ENCODE measurements at regions not wholly inside any gene's neighbourhood (a gene's known extent, or its start where the extent isn't known, plus 50 kb on each side); places are given as distances from the start of the nearest gene placed in this dataset.

GRCh38 chr20:57079031-57080005 lies 187.1 kb downstream of the BMP7 start:
- intact Hi-C loops (cut with micrococcal nuclease): loop anchor here (1.0 to 2.0 kb wide), 3 partner anchors 105 to 529 kb away; no protein-coding TSS in a partner anchor
- ChIA-PET POLR2A (interaction anchor here (0.7 kb wide), 1 partner anchor 244 kb away, joined by 4 read pairs; no protein-coding TSS in a partner anchor), CTCF (interaction anchor here (0.6 to 3.2 kb wide), 10 partner anchors 11 to 891 kb away, joined by 3 to 15 read pairs (median 6); no protein-coding TSS in a partner anchor)
- peaks cover 18% of the 10 kb centered on the region for H3K27me3 Mint-ChIP-seq (ENCODE audit: insufficient read depth, unreplicated experiment)
- no peak for DNase-seq (ENCODE audit: unreplicated experiment)
- H3K4me3 Mint-ChIP-seq (ENCODE audit: unreplicated experiment): no peak overlapping the region
- peaks cover 15% of the 10 kb centered on the region for H3K4me1 Mint-ChIP-seq (ENCODE audit: insufficient read depth, unreplicated experiment)
- H3K9me3 Mint-ChIP-seq (ENCODE audit: unreplicated experiment): peaks cover 11% of the 10 kb centered on the region
- BruUV-seq (replicated peaks): no TSS peak
- no peak overlapping the region for H3K27ac Mint-ChIP-seq (ENCODE audit: low read depth, unreplicated experiment)
- H3K36me3 Mint-ChIP-seq (ENCODE audit: insufficient read depth, unreplicated experiment): no peaks in the 10 kb centered on the region
- TF ChIP-seq CTCF (IDR thresholded peaks at IDR 0.05; ENCODE audit: unreplicated experiment): no peak

- Mint-ChIP-seq H3K4me1 (ENCODE audit: insufficient read depth, unreplicated experiment) (peaks cover 15% of the 10 kb centered on the region), H3K27ac (ENCODE audit: low read depth, unreplicated experiment) (no peak overlapping the region), H3K4me3 (ENCODE audit: unreplicated experiment) (no peak overlapping the region), H3K9me3 (ENCODE audit: unreplicated experiment) (peaks cover 6% of the 10 kb centered on the region), H3K27me3 (ENCODE audit: insufficient read depth, unreplicated experiment) (peaks cover 18% of the 10 kb centered on the region), H3K36me3 (ENCODE audit: insufficient read depth, unreplicated experiment) (no peaks in the 10 kb centered on the region)
- BruUV-seq (replicated peaks): no TSS peak
- CTCF ChIA-PET: interaction anchor here (0.7 to 3.2 kb wide), 26 partner anchors 9 to 545 kb away, joined by 3 to 11 read pairs (median 4); no protein-coding TSS in a partner anchor
- peak; percentile 32 for DNase-seq (ENCODE audit: unreplicated experiment)
- intact Hi-C loops (cut with micrococcal nuclease): loop anchor here (1.0 to 2.0 kb wide), 3 partner anchors 106 to 530 kb away; no protein-coding TSS in a partner anchor
- peak; percentile 27 for TF ChIP-seq CTCF (IDR thresholded peaks at IDR 0.05; ENCODE audit: unreplicated experiment)
- POLR2A ChIA-PET: interaction anchor here (1.1 kb wide), 1 partner anchor 526 kb away, joined by 3 read pairs; no protein-coding TSS in a partner anchor
These were observed 185.6 kb downstream of the BMP7 start for GRCh38 chr20:57080796-57081195.

GRCh38 chr20:57082357-57082945 lies 184.0 kb downstream of the BMP7 start:
- H3K9me3 Mint-ChIP-seq (ENCODE audit: unreplicated experiment): peaks cover 6% of the 10 kb centered on the region

More at GRCh38 chr20:57082357-57082945, 184.0 kb downstream of the BMP7 start:
- no peak for TF ChIP-seq CTCF (IDR thresholded peaks at IDR 0.05; ENCODE audit: unreplicated experiment)
- ChIA-PET CTCF (interaction anchor here (0.5 to 1.5 kb wide), 7 partner anchors 96 to 1587 kb away, joined by 3 to 6 read pairs (median 3); no protein-coding TSS in a partner anchor), POLR2A (no interaction called here)
- no TSS peak for BruUV-seq (replicated peaks)
- Mint-ChIP-seq H3K36me3 (ENCODE audit: insufficient read depth, unreplicated experiment) (no peaks in the 10 kb centered on the region), H3K27me3 (ENCODE audit: insufficient read depth, unreplicated experiment) (peaks cover 23% of the 10 kb centered on the region), H3K4me3 (ENCODE audit: unreplicated experiment) (no peak overlapping the region), H3K4me1 (ENCODE audit: insufficient read depth, unreplicated experiment) (no peaks in the 10 kb centered on the region), H3K27ac (ENCODE audit: low read depth, unreplicated experiment) (no peak overlapping the region)
- intact Hi-C loops (cut with micrococcal nuclease): no loop called here
- no peak for DNase-seq (ENCODE audit: unreplicated experiment)
